Right renal cortex interstitium (tissue), 3 donors: ENCODE measurements at regions not wholly inside any gene's neighbourhood (a gene's known extent, or its start where the extent isn't known, plus 50 kb on each side); places are given as distances from the start of the nearest gene placed in this dataset.
"Not testable (repeated sequence)": the region's sequence is repeated elsewhere in the genome, so short reads cannot be mapped to it uniquely, and the experiment has no call there.

Experiments used
- DNase-seq, 3 donors: peaks; one replicate each; pipeline ENCODE4 v3.0.0-alpha.2; 2013; ENCODE audit warnings: low read depth in 3 of 3, low spot score in 2 of 3

DNA sequence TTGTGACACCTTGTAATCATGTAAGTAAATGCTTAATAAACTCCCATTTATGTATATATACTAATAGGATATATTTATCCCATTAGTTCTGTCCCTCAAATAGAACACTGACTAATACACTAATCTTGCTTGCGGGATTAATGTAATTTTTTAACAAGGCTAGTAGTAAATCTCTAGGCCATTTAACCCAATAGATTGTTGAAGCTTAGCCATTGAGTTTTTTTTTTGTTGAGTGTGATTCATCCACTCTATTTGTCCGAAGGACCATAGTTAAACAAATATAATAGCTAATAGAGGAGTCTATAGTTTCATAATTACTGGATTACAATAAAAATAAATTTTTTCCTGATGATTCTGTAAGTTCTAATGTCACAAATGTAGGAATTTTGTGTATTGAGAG, 474.4 kb downstream of the CDH9 start:
- DNase-seq: no peak

DNA sequence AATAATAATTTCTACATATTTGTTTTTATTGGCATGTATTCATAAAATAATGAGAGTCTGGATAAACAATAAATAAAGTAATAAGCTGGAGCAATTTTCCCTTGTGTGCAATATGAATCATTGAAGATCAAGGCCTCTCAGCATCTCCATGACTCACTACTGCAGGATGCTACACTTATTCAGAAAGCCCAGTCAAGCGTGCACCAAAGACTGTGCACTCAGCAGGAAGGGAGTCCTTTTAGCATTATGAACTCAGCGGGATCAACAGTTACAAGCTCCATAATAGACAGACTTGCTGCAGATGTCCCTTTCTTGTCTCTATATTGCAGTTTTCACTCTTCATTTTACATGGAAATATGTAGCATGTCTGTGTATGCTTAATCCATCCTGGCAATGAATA, 485.3 kb downstream of the CDH9 start:
- DNase-seq: no peak

DNA sequence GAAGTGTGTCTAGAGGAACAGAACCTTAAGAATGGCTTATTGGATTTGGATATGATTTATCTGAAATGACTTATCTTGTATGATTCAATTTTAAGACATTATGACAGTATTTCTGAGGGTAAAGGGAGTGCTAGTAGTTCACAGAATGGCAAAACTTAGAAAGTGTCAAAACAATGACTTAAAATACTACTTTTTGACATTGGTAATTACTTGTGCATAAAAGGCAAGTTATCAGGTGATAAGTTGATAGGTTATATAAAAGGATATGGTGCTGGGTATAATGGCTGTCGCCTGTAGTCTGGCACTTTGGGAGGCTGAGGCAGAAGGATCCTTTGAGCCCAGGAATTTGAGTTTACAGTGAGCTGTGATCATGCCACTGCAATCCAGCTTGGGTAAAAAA, 494.4 kb downstream of the CDH9 start:
- no peak for DNase-seq

DNA sequence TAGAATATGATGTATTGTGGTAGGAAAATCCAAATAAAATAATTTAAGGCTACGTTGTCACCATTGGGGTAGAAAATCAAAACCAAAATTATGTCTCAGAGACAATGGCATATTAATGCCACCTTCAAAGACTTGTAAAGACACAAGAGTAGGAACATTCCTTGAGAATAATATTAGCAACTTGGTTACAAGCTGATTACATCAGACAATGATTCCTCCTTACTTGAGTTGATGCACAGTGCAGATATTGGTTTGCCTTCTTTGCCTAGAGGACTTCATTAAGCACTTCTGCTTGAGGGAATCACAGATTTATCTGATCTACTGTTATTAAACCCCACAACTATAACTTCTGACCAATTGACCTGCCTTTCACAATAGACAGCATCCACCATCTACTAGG, 500.2 kb downstream of the CDH9 start:
- DNase-seq: no peak

DNA sequence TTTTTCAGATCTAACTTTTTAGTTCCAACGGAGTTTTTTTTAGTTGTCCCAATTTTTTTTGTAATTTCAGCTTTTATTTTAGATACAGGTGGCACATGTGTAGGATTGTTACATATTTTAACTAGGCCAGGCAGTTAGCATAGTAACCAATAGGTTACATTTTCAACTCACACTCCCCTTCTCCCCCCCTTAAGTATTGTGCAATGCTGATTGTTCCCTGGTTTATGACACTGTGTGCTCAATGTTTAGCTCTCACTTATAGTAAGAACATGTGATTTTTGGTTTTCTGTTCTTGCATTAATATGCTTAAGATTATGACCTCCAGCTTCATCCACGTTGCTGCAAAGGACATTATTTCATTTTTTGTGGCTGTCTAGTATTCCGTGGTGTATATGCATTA, 503.2 kb downstream of the CDH9 start:
- no peak for DNase-seq

DNA sequence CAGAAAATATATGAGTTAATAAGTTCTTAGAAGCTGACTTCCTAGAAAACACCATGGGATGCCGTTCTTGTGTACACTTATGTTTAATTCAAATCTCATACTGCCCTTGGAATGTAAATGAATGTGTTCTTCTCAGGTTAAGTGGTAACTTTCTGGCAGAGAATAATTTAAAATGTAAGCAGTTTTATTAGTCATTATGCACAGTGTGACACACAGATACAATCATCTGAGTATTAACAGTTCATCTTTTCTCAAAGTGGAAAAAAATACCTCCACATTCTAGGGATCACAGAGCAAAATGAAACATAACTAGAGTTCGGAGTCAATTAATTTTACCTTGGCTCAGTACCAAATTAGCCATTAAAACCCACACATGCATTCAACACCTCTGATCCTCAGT, 508.1 kb downstream of the CDH9 start:
- no peak for DNase-seq

DNA sequence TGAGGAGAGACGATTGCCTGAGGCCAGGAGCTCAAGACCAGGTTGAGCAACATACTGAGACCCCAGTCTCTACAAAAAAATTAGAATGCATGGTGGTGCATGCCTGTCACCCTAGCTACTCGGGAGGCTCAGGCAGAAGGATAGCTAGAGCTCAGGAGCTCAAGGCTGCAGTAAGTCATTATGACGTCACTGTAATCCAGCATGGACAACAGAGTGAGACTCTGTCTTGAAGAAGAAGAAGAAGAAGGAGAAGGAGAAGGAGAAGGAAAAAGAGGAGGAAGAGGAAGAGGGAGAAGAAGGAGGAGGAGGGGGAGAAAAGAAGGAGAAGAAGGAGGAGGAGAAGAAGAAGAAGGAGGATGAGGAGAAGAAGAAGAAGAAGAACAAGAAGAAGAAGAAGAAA, 519.1 kb downstream of the CDH9 start:
- DNase-seq: no peak

DNA sequence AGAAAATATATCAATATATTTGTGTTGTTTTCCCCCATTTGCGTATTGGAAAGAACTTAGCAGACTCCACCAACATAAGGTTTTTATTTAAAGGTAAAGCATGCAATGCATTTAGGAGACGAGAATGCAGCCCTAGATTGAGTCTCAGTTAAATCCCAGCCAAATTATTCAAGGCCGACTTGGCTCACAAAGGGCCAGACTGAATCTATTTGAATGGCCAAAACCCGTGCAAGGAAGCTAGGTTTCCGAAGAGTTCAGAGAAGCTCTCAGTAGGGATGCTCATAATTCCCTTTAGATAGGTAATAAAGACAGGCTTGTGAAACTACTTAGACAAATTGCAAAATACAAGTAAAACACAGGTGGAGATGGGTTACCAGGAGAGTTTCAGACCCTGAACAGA, 520.3 kb downstream of the CDH9 start:
- no peak for DNase-seq

DNA sequence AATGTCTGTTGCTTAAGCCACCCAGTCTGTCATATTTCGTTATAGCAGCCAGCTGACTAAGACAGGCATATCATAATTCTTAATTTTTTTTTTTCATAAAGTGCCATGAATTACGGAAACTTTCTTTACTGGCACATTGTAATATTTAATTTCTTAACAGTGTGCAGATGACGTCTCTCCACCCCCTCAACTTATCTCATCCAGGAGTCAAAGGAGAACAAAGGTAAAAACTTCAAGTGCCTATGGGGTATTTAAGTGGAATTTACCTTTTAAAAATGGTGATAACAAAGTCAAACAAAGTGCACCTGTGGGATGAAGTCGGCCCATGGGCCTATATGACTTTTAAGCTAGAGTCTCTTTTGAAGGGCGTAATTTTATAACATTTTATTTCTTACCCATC, 539.4 kb downstream of the CDH9 start:
- no peak for DNase-seq

DNA sequence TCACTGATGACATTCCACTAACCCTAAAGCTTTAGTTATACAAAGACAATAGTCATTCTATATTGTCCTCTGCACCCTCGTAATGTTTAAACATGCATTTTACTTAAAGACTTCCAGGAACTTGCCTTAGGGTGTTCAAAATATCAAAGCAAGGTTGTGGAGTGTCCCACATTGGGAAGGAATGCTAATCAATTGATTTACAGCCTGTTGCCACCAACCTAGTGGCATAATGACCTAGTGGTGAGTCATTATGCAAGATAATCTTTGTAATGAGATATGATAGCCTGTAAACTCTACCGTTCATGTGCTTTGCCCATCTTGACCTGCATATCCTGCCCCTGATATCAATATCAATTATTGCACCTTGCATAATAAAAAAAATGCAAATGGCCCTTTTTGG, 542.9 kb downstream of the CDH9 start:
- no peak for DNase-seq

DNA sequence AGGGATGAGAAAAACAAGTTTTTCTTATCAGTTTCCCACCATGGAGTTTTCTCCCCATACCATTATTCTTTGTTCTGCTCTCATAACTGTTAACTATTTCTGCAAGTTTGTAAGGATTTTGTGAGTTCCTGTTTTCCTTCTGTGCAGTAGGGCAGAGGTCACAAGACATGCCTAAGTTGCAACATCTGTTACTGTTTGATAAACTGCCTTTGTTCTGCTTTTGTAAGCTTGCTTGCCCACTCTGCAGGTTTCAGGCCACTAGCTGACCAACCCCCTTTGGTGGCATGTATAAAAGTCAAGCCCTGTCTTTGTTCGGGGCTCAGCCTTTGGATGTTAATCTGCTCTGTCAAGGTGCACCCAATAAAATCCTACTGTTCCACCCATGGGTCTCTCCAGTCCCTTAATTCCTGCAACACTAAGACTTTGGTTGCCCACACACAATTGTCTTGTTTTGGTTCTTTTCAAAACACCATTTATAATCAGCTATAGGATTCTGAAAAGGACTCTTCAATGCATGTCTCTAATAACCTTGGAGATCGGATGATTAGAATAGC, 545.4 kb downstream of the CDH9 start:
- DNase-seq: no peak

DNA sequence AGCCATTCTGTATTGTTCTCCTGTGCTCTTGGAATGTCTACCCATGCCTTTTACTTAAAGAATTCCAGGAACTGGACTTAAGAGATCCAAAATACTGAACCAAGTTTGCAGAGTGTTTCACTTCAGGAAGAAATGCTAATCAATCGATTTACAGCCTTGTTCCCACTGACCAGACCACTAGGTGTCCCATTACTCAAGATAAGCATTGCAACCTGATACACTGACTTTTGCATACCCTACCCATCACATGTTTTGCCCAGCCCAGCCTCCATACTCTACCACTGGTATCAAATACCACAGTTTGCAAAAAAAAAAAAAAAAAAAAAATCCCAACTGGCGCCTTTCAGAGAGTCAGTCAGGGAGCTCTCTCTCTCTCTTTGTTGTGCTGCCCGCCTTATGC, 550.8 kb downstream of the CDH9 start:
- DNase-seq: no peak

DNA sequence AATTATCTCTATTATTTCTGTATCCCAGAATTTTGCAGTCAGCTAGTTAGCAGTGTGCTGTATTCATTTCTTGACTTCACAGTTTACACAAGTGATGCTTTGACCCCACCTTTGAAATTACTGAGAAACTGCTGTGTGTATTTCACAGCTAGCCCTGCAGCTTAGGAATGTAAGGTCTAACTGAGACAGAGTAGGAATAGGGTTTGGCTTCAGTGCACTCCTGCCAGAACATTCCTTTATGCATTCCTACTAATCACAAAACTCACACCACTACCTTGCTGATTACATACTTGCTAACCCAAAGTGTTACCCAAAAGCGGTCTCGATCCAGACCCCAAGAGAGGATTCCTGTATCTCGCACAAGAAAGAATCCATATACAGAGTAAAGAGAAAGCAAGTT, 551.8 kb downstream of the CDH9 start:
- no peak for DNase-seq

DNA sequence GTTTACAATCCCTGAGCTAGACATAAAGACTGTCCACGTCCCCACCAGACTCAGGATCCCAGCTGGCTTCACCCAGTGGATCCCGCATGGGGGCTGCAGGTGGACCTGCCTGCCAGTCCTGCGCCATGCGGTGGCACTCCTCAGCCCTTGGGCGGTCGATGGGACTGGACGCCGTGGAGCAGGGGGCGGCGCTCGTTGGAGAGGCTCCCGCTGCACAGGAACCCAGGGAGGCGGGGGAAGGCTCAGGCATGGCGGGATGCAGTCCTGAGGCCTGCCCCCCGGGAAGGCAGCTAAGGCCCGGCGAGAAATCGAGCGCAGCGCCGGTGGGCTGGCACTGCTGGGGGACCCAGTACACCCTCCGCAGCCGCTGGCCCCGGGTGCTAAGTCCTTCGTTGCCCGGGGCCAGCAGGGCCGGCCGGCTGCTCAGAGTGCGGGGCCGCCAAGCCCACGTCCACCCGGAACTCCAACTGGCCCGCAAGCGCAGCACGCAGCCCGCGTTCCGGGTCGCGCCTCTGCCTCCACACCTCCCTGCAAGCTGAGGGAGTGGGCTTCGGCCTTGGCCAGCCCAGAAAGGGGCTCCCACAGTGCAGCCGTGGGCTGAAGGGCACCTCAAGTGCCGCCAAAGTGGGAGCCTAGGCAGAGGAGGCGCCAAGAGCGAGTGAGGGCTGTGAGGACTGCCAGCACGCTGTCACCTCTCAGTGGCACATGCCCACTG, 553.1 kb downstream of the CDH9 start:
- DNase-seq: not testable (repeated sequence)

DNA sequence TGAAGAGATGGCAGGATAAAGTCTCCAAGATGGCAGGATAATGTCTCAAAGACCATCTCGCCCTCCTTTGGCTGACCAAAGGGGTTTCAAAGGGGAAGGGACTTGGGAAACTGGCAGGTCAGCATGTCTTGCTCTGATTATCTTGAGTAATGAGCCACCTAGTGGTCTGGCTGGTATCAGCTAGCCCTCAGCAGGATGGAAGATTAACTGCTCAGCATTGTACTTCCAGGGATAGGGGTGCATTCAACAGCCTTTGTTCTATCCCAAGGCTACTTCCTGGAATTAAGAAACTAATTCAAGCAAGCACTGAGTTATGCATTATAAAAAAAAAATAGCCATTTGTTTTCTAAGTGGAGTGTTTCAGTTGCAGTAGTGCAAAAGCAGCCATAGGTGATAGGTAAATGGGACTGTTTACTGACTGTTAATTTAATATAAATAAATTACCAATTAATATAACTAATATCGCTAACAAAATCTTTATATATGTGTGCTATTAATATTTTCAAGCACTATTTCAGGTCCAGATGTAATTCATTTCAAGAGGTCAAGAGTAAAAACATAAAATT, 555.5 kb downstream of the CDH9 start:
- DNase-seq: peak in 1 of 3 donors; percentile 6

DNA sequence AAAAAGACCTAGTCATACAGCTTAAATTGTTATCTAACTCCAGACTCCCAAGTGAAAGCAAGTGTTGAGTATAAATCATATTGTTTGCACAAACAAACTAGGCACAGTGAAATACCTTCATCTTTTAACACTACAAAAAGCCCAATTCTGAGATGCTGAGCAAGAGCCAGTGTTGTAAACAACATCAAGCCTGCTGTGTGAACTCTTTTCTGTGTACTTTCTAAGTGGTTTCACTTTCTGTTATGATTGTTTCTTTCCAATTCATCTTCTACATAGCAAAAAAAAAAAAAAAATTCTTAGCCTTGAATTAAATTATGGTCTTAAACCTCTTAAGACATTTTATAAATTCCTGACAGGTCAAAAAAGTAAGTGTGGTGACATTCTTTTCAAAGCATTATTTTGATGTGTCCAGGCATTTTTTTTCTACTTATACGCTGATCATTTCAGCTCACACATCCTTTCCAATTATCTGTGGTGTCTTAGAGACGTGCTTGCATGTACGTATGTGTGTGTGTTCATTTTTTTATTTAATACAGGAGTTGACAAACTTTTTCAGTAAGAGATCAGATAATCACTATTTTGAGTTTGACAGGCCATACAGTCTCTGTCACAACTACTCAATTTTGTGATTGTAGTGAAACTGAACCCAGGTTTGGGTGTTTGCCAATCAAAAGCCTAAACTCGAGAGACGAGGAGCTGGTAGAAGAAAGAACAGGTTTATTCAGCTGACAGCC, 556.1 kb downstream of the CDH9 start:
- no peak for DNase-seq

DNA sequence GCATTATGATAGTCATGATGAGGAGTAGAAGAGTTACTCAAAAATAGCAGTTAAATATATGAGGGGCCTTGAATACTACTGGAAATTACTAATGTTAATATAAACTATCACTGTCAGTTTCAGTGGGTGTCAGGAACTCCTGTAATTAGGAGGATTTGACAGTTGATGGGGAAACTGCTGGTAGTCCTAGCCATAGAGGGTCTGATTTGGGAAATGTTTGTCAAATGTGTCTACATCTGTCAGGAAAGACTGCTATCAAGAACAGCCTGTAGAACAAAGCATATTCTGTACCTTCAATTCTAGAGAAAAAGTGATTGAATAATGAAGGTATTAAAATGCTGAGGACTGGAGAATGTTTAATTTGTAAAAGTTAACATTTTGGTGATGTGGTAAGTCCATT, 567.9 kb downstream of the CDH9 start:
- DNase-seq: no peak

DNA sequence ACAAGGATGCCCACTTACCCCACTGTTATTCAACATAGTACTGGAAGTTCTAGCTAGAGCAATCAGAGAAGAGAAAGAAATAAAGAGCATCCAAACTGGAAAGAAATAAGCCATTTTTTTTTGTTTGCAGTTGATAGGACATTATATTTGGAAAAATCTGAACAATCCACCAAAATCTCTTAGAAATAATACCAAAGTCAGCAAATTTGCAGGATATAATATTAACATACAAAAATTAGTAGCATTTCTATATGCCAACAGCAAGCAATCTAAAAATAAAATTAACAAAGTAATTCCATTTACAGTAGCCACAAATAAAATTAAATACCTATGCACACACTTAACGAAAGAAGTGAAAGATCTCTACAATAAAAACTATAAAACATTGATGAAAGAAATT, 599.3 kb downstream of the CDH9 start:
- DNase-seq: no peak

DNA sequence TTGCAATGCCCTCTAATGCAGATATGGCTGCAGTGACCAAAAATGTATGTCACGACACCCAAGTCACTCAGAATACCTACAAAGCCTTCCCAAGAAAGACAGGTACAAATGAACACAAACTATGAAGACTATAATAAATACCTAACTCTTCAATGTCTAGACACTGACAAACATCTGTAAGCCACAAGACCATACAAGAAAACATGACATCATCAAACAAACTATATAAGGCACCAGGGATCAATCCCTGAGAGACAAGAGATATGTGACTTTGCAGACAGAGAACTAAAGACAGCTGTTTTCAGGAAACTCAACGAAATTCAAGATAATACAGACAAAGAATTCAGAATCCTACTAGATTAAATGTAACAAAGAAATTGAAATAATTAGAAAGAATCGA, 603.7 kb downstream of the CDH9 start:
- DNase-seq: no peak

DNA sequence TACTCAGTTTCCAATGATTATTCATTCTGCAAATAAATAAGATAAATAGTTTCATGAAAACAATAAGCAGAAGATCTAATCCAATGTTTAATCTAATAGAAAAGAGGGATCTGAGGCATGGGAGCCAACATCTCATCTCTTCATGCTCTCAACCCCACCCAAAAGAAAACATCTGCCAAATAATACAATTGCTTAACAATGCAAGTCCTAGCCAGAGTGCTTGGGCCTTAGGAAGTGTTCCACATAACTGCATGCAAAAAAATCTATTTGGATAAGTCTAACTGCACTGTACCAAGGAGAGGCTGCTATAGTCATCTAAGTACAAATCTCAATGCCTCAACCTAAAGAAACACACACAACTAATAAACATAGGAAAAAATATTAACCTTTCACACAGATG, 606.0 kb downstream of the CDH9 start:
- no peak for DNase-seq

DNA sequence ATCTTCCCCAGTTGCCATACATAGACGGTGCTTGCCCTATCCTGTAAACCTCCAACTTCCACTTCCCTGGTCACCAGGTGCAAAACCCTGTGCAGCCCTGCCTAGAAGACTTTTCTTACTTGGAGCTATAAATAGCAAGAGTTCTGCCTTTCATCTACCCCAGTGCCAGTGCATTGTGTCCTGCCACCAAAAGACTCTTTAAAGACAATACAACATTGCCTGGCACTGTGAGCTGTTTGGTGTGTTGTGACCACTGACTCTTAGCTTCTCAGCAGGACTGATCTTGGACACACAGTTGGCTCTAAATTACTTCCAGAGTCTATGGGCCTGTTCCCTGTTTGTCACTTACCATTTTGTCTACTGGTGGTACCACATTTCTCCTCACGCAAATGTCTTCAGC, 608.1 kb downstream of the CDH9 start:
- no peak for DNase-seq

DNA sequence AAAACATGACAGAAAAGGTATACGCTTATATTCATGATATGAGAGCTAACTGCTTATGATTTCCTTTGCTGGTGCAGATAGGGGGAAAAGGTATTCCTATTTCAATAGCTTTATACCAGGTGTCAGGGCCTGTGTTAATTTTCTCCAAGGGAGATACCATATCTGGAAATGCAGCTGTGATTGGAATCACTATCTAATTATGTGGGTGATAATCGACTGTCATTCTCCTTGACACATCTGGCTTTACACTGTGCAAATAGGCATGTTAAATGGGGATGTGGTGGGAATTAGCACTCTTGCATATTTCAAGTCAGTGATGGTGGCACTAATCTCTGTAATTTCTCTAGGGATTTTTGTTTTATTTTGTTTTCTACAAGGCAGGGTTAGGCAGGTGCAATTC, 611.1 kb downstream of the CDH9 start:
- no peak for DNase-seq
